ENCODE measurements at regions not wholly inside any gene's neighbourhood (a gene's known extent, or its start where the extent isn't known, plus 50 kb on each side); places are given as distances from the start of the nearest gene placed in this dataset.

DNA sequence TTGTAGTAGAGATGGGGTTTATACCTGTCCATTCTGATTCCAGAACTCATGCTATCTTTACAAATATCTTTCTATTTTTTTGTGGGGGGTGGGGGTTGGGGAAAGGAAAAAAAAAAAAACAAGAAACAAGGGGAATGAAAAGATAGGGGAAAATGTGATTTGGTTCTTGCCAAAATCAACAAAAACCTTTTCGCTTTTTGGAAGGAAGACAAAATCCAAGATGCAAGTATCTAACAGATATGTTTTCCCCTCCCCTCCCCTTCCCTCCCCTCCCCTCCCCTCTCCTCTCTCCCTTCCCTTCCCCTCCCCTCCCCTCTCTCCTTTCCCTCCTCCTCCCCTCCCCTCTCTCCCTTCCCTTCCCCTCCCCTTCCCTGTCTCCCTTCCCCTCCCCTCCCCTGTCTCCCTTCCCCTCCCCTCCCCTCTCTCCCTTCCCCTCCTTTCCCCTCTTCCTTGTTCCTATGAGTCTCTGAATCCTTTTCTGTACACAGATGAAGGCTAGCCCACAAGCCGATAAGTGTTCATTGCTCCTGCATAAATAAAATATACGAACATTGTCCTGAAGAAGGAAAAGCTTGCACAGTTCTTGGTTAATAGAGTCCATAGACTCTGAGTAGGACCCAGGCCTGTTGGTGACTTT is 551.9 kb downstream of the EDEM1 start:
- Mint-ChIP-seq H3K36me3 (ENCODE audit: low read depth) (no peaks in the 10 kb centered on the region), H3K4me1 (no peaks in the 10 kb centered on the region), H3K4me3 (no peak overlapping the region), H3K9me3 (no peaks in the 10 kb centered on the region), H3K27ac (no peak overlapping the region), H3K27me3 (ENCODE audit: insufficient read depth) (no peaks in the 10 kb centered on the region)
- Histone ChIP-seq H3K27ac (ENCODE audit: low read depth, low read length) (no peak overlapping the region), H3K9ac (ENCODE audit: extremely low read depth, low read length, poor library complexity, severe bottlenecking) (no peak overlapping the region), H3K4me1 (ENCODE audit: control insufficient read depth, insufficient read depth, low read length) (no peaks in the 10 kb centered on the region), H3K9me3 (ENCODE audit: control insufficient read depth, low read length) (no peaks in the 10 kb centered on the region), H3K36me3 (ENCODE audit: control insufficient read depth, insufficient read depth, low read length) (no peaks in the 10 kb centered on the region), H3K4me3 (ENCODE audit: low read length) (no peak overlapping the region), H3K27me3 (ENCODE audit: control insufficient read depth, insufficient read depth, low read length, poor library complexity, severe bottlenecking) (no peaks in the 10 kb centered on the region)
- 0 to 50% methylated on average over 1 to 2 of the region's 3 CpGs for WGBS, 2 experiments (ENCODE audit: insufficient coverage in 1 of 2, insufficient read length in 1 of 2)
- TF ChIP-seq, protein P1, sequence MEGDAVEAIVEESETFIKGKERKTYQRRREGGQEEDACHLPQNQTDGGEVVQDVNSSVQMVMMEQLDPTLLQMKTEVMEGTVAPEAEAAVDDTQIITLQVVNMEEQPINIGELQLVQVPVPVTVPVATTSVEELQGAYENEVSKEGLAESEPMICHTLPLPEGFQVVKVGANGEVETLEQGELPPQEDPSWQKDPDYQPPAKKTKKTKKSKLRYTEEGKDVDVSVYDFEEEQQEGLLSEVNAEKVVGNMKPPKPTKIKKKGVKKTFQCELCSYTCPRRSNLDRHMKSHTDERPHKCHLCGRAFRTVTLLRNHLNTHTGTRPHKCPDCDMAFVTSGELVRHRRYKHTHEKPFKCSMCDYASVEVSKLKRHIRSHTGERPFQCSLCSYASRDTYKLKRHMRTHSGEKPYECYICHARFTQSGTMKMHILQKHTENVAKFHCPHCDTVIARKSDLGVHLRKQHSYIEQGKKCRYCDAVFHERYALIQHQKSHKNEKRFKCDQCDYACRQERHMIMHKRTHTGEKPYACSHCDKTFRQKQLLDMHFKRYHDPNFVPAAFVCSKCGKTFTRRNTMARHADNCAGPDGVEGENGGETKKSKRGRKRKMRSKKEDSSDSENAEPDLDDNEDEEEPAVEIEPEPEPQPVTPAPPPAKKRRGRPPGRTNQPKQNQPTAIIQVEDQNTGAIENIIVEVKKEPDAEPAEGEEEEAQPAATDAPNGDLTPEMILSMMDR (conservative IDR thresholded peaks at IDR 0.05): no peak
- DNase-seq: no peak

DNA sequence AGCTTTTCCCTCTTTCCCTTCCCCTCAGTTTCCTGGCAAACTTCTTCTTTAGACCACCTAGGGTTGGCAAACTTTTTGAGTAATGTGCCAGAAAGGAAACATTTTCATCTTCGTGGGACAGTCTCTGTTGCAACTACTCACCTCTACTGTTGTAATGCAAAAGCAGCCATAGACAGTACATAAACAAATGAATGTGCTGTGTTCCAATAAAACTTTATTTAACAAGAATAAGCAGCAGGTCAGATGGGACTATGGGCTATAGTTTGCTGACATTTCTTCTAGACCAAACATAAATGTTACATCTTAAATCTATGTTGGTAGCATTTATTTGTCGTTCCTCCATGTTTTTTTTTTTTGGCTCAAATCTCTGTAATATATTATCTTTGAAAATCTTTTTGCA is 552.4 kb downstream of the EDEM1 start:
- Histone ChIP-seq H3K4me3 (ENCODE audit: low read length) (no peak overlapping the region), H3K36me3 (ENCODE audit: control insufficient read depth, insufficient read depth, low read length) (no peaks in the 10 kb centered on the region), H3K27me3 (ENCODE audit: control insufficient read depth, insufficient read depth, low read length, poor library complexity, severe bottlenecking) (no peaks in the 10 kb centered on the region), H3K9ac (ENCODE audit: extremely low read depth, low read length, poor library complexity, severe bottlenecking) (no peak overlapping the region), H3K27ac (ENCODE audit: low read depth, low read length) (no peak overlapping the region), H3K4me1 (ENCODE audit: control insufficient read depth, insufficient read depth, low read length) (no peaks in the 10 kb centered on the region), H3K9me3 (ENCODE audit: control insufficient read depth, low read length) (no peaks in the 10 kb centered on the region)
- 75% methylated on average over 2 of the region's 2 CpGs; no CpG with 5 or more reads in 1 of the 2 experiments for WGBS, 2 experiments (ENCODE audit: insufficient coverage in 1 of 2, insufficient read length in 1 of 2)
- no peaks in the 10 kb centered on the region for H3K9me3 Mint-ChIP-seq
- no peak for DNase-seq
- no peak overlapping the region for H3K27ac Mint-ChIP-seq
- H3K4me3 Mint-ChIP-seq: no peak overlapping the region
- H3K36me3 Mint-ChIP-seq (ENCODE audit: low read depth): no peaks in the 10 kb centered on the region
- H3K27me3 Mint-ChIP-seq (ENCODE audit: insufficient read depth): no peaks in the 10 kb centered on the region
- H3K4me1 Mint-ChIP-seq: no peaks in the 10 kb centered on the region
- TF ChIP-seq, protein P1 (conservative IDR thresholded peaks at IDR 0.05): no peak

DNA sequence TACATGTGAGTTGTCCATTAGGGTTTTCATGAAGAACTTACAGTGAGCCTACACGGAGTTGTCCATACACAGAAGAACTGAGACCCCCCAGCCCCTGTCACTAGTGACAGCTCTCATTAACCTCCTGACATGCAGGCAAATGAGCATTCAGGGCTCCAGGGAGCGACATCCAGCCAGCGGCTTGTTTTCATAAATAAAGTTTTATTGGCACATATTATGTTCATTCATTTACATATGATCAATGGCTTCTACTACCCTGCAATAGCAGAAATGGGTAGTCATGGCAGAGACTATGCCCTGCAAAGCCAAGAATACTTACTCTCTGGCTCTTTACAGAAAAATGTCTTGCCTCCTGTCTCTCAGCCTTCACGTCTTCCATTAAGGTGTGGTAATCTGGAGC is 553.5 kb downstream of the EDEM1 start:
- H3K27ac ChIP-seq (ENCODE audit: low read depth, low read length): no peak overlapping the region
- no peaks in the 10 kb centered on the region for H3K36me3 ChIP-seq (ENCODE audit: control insufficient read depth, insufficient read depth, low read length)
- no peaks in the 10 kb centered on the region for H3K27me3 ChIP-seq (ENCODE audit: control insufficient read depth, insufficient read depth, low read length, poor library complexity, severe bottlenecking)
- no peaks in the 10 kb centered on the region for H3K9me3 Mint-ChIP-seq
- no peak overlapping the region for H3K9ac ChIP-seq (ENCODE audit: extremely low read depth, low read length, poor library complexity, severe bottlenecking)
- H3K4me1 ChIP-seq (ENCODE audit: control insufficient read depth, insufficient read depth, low read length): no peaks in the 10 kb centered on the region
- no peaks in the 10 kb centered on the region for H3K27me3 Mint-ChIP-seq (ENCODE audit: insufficient read depth)
- no peaks in the 10 kb centered on the region for H3K4me1 Mint-ChIP-seq
- WGBS, 2 experiments (ENCODE audit: insufficient coverage in 1 of 2, insufficient read length in 1 of 2): 90% methylated on average over 4 of the region's 4 CpGs; no CpG with 5 or more reads in 1 of the 2 experiments
- H3K36me3 Mint-ChIP-seq (ENCODE audit: low read depth): no peaks in the 10 kb centered on the region
- H3K4me3 Mint-ChIP-seq: no peak overlapping the region
- no peak overlapping the region for H3K27ac Mint-ChIP-seq
- H3K9me3 ChIP-seq (ENCODE audit: control insufficient read depth, low read length): no peaks in the 10 kb centered on the region
- TF ChIP-seq, protein P1 (conservative IDR thresholded peaks at IDR 0.05): no peak
- no peak for DNase-seq
- no peak overlapping the region for H3K4me3 ChIP-seq (ENCODE audit: low read length)

All from endodermal cell (in vitro differentiated cells).